GM18868 (cell line): ENCODE measurements at regions not wholly inside any gene's neighbourhood (a gene's known extent, or its start where the extent isn't known, plus 50 kb on each side); places are given as distances from the start of the nearest gene placed in this dataset.
"Not testable (repeated sequence)": the region's sequence is repeated elsewhere in the genome, so short reads cannot be mapped to it uniquely, and the experiment has no call there.

Experiments
- ATAC-seq: cut with Tn5 transposase; IDR thresholded peaks from one replicate; pipeline ENCODE4 v1.9.1; 2021; ENCODE audit warnings: mild to moderate bottlenecking, moderate library complexity; ENCODE audit not compliant: unreplicated experiment

DNA sequence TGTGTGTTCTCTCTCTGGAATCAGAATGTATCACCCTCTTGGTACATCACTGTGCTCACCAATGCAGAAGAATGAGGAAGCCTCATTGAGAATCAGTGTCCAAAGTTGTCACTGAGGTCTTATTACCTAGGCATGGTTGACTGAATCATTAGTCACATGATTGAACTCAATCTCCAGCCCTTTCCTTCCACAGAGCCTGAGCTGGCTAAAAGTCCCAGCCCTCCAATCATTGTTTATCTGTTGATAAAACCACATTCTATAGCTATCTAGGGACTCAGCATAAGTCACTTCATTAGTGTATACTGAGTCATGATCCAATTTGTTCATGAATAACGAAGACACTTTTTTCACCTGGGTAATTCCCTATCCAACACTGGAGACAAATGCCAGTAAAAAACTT is 396.8 kb downstream of the TRAM1L1 start:
- ATAC-seq: no peak

DNA sequence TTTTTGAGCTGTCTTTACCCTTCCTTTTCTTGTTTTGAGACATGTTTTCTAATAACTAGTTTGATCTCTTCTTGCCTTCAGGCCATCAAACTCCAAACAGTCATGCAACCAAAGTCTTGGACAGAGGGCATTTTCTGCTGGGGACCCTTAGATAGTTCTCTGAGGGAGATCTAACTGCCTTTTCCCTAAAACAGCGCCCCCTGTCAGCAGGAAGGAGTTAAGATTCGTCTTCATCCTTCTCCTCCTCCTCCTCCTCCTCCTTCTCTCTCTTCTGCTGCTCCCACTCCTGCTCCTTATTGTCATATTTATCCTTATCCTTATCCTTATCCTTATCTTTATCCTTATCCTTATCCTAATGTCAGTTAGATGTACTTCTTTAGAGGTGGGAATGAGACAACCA is 417.2 kb downstream of the TRAM1L1 start:
- ATAC-seq: no peak

DNA sequence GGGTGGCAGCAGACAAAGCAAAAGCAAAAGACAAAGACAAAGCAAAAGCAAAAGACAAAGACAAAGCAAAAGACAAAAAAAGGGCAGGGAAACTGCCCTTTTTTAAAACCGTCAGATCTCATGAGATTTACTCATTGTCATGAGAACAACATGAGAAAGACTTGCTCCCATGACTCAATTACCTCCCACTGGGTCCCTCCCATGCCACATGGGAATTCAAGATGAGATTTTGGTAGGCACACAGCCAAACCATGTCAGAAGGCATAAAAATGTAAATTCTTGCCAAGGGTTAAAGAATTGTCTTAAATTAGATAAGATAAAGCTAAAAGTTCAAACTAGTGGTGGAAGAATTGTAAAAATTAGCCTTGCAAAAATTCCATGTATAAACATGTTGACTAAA is 419.7 kb downstream of the TRAM1L1 start:
- no peak for ATAC-seq

DNA sequence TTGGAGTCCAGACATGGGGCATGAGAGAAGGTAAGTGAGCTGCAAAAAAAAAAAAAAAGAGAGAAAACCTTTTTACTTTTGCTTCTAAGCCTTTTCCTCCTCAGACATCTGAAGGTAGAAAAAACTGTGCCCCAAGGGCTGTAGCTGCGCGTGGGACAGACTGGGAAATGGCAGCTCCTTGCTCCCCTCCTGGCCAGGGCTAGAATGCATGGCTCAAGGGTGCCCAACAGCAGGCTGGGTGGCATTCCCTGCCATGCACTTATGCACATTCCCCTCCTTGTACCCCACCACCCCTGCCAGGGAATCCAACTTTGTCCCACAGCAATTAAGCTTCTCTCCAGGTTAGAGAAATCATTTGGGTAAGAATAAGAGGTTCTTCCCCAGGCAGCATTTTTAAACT is 421.2 kb downstream of the TRAM1L1 start:
- no peak for ATAC-seq

DNA sequence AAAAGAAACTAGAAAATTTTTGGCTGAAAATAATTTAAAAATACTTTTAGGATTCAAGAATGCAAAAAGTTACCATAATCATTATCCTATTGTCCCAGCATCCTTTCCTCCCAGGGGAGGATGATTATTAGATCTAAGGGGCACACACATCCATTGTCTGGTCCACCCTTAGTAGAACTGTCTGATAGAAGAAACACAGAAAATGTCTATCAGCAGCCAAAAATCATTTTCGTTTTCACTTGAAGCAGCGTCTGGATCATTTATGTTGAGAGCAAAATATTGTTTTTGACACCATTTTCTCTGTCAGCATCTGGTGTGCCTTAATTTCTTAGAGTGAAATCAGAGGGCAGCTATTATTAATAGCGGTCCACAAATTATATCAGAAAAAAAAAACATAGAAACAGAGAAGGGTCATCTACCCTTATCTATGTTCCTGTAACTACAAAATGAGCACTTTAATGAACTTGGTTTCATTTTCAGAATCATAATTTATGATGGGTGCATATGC is 446.3 kb downstream of the TRAM1L1 start:
- no peak for ATAC-seq

DNA sequence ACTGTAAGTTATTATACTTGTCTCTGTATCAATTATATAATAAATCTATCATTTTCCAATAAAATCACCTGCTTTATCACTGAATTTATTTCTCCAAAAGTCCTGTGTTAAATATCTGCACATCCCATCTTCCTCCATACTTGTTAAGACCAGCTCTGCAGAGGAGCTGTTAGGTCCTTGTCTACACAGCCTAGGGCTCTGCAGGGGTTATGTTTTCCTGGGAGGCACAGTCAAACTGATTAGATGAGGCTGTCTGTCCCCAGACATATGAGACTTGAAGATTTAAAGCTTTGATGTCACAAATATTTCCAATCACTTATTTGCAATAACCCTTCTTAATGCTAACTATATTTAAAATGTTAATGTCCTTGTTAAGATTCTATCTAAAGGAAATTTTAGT is 446.8 kb downstream of the TRAM1L1 start:
- ATAC-seq: no peak

DNA sequence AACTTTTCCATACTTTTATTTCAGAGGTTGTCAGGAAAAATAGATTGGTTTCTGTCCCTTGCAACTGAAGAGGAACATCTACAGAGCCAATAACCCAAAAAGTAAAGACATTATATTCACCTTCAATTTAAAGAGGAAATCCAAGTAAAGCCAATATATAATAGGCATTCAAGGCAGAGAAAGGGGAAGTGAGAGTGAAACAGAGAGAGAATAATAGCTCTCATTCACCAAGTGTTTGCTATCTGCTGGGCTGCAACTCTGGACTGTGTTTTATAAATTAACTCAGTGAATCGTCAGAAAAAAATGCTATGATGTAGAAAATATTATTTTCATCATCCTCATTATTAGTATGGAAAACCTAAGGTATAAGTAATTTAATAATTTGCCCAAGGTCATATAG is 448.5 kb downstream of the TRAM1L1 start:
- peak; percentile 100 for ATAC-seq

DNA sequence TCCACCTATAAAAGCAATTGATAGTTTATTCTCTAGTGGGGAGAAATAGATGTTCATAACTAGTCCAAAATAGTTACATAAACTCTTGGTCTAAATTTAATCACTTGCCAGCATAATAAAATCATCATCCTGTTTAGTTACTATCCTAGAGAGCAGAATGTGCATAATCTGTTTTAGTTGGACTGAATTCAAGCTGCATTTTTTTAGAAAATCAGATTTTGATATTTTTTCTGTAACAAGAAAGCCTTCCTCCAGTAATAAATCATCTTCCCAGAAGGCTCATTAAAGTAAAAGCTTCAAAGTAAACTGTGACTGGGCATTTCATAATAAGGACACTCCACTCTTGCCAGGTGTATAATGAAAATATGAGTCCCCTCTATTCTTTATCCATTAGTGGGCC is 453.1 kb downstream of the TRAM1L1 start:
- ATAC-seq: no peak

DNA sequence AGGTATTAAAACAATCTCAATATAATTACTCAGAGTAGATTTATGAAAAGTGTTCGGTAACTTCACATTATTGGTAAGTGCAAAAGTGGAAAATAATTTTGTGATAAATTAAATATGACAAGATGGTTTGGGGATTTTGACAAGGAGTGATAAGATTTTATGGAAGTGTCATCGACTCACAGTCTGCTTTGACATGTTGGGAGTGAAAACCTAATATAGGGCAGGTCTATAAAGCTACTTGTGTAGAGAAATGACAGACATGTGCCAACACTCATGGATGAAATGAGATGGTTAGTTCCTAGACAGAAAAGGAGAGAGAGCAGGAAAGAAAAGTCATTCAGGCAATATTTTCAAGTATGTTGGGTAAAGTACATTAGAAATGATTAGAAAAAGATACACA is 456.8 kb downstream of the TRAM1L1 start:
- no peak for ATAC-seq

DNA sequence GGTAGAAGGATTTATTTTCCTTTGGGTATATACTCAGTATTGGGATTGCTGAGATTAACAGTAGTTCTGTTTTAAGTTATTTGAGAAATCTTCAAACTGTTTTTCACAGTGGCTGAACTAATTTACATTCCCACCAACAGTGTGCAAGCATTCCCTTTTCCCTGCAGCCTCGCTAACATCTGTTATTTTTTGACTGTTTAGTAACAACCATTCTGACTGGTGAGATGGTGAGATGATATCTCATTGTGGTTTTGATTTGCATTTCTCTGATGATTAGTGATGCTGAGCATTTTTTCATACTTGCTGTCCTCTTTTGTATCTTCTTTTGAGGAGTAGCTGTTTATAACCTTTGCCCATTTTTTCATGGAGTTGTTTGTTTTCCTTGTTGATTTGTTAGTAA is 457.8 kb downstream of the TRAM1L1 start:
- ATAC-seq: no peak

DNA sequence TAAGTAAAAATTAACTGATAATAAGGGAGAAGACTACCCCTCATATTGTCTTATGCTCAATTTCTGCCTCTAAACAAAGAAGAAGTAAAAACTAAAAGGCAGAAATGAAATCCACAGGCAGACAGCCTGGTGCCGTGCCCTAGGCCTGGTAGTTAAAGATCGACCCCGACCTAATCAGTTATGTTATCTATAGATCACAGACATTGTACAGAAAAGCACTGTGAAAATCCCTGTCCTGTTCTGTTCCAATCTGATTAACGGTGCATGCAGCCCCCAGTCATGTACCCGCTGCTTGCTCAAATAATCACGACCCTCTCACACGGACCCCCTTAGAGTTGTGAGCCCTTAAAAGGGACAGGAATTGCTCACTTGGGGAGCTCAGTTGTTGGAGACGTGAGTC is 465.9 kb downstream of the TRAM1L1 start:
- ATAC-seq: not testable (repeated sequence)

DNA sequence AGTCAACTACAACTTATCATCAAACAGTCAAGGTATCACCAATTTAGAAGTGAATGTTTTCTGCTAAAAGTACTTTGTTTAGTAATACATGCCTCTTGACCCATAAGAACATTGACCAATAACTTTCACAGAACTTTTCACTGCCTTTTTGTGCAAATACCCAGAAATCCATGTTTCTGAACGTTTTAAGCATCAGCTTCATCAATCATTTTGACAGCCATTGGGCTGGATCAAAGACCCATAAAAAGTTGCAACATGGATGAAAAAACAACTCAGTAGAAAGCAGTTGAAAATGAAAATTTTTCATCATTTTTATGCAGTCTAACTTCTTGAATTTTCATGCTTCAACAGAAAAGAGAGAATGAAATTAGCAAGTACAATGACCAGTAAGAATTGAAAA is 466.7 kb downstream of the TRAM1L1 start:
- ATAC-seq: no peak

DNA sequence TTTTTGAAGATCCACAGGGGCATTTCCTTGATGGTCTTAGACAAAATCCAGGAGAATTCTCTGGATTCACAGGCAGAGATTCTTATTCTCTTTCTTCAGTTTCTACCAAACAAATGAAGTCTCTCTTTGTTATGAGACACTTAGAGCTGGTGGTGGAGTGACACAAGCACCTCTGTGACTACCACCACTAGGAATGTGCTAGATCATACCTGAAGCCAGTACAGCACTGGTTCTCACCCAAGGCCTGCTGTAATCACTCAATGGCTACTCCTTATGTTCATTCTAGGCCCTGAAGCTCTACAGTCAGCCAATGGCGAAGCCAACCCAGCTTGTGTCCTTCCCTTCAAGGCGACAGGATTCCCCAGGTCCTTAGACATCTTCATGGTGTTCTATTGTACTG is 482.3 kb downstream of the TRAM1L1 start:
- ATAC-seq: no peak

DNA sequence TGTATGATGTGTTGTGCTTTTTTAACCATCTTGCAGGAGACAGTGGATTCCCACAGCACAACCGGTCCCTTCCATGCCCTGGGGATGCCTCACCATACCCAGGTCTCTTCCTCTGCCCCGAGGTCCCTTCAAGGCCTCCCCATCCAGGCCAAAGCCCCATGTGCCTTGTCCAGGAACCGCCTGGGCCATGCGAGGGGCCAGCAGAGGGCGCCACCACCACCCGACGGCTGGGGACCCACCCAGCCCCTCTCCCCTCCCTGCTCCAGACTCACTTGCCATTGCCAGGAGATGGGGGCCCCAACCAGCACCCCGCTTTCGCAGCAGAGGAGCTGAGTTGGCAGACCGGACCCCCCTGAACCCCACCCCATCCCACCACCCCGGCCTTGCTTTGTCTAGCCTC is 485.5 kb downstream of the TRAM1L1 start:
- ATAC-seq: peak; percentile 67

DNA sequence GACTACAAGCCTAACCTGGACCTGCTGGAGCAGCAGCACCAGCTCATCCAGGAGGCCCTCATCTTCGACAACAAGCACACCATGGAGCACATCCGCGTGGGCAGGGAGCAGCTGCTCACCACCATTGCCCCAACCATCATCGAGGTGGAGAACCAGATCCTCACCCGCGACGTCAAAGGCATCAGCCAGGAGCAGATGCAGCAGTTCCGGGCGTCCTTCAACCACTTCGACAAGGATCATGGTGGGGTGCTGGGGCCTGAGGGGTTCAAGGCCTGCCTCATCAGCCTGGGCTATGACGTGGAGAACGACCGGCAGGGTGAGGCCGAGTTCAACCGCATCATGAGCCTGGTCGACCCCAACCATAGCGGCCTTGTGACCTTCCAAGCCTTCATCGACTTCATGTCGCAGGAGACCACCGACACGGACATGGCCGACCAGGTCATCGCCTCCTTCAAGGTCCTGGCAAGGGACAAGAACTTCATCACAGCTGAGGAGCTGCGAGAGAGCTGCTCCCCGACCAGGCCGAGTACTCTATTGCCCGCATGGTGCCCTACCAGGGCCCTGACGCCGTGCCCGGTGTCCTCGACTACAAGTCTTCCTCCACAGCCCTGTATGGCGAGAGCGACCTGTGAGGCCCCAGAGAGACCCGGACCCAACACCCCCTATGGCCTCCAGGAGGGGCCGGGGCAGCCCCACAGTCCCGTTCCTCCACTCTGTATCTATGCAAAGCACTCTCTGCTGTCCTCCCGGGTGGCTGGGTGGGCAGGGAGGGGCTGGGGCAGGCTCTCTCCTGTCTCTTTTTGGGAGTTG is 486.2 kb downstream of the TRAM1L1 start:
- no peak for ATAC-seq

DNA sequence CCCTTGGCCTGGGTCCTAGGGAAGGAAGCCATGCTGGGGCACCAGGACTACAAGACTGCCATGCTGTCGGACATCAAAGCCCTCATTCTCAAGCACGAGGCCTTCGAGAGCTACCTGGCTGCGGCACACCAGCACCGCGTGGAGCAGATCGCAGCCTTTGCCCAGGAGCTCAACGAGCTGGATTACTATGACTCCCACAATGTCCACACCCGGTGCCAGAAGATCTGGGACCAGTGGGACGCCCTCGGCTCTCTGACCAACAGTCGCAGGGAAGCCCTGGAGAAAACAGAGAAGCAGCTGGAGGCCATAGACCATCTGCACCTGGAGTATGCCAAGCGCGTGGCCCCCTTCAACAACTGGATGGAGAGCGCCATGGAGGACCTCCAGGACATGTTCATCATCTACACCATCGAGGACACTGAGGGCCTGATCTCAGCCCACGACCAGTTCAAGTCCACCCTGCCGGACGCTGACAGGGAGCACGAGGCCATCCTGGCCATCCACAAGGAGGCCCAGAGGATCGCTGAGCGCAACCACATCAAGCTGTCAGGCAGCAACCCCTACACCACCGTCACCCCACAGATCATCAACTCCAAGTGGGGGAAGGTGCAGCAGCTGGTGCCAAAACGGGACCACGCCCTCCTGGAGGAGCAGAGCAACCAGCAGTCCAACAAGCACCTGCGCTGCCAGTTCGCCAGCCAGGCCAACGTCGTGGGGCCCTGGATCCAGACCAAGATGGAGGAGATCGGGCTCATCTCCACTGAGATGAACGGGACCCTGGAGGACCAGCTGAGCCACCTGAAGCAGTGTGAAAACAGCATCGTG is 487.0 kb downstream of the TRAM1L1 start:
- ATAC-seq: no peak

DNA sequence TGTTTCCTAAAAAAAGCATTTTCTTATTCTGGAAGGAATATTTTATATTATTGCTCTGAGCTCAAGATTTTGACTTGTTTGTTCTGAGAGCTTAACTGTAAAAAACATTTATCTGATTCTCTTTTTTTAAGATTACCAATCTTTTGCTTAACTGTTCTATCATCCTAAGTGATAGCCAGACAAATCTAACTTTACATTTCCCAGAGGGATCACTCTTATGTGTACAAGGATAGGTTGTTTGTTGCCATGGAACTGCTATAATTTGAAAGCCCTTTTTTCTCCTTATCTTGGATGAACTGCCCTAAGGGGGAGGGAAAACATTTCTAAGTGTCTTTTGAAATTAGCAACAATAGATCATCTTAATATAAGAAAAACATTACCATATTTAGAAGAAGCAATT is 494.7 kb downstream of the TRAM1L1 start:
- ATAC-seq: no peak

DNA sequence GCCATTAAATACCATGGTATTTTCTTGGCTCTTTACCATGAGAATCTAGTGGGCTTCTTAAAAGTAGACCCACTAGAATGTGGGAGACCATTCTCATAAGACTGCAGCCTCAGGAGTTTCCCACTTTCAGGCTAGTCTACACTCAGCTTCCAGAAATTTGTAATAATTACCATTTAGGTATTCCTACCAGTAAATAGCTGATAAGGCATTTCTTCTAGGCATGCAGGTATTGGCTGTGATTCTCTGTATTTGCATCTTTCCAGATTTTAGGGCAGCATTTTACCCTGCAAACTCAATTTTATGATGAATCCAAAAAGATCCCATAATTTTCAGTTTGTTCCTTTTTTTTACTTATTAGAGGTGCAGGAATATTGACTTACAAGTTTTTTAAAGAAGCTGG is 496.6 kb downstream of the TRAM1L1 start:
- no peak for ATAC-seq

DNA sequence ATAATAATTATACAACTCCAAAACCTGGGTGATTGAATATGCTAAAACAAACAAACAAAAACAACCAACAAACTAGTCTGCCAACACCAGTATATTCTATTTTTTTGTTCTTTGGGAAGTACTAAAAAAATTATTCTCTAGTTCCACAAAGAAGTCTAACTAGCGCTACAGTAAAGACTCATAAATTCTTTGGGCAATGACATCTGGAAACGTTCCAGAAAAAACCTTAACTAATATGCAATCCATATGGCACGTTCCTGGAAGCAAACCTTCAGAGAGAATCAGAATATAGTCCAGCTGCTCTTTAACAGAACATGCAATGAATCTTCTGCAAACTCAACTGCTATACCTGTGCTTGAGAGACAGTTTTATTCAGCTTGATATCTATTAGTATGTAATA is 500.1 kb downstream of the TRAM1L1 start:
- ATAC-seq: no peak

DNA sequence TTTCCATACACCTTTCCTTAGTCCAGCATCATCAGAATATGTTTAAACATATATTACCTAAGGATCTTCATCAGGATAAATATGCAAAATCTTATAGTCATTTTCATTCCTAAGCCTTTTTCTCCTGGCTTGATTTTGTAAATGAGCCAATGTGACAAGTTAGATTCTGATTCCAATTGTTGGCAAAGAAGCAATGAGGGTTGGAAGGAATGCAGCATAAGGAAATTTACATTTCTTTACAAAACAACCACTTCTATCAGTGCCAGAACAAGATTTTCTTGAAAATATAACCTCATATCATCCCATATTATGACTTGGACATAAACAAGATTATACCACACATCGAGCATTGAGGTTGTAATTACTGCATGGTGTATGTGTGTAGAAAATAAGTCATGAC is 508.1 kb downstream of the TRAM1L1 start:
- no peak for ATAC-seq

DNA sequence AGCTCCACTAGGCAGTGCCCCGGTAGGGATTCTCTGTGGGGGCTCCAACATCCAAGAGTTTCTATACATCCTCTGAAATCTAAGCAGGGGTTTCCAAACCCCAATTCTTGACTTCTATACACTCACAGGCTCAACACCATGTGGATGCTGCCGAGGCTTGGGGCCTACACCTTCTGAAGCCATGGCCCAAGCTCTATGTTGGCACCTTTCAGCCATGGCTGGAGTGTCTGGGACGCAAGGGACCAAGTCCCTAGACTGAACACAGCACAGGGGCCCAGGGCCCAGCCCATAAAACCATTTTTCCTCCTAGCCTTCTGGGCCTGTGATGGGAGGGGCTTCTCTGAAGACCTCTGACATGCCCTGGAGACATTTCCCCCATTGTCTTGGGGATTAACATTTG is 511.8 kb downstream of the TRAM1L1 start:
- no peak for ATAC-seq

DNA sequence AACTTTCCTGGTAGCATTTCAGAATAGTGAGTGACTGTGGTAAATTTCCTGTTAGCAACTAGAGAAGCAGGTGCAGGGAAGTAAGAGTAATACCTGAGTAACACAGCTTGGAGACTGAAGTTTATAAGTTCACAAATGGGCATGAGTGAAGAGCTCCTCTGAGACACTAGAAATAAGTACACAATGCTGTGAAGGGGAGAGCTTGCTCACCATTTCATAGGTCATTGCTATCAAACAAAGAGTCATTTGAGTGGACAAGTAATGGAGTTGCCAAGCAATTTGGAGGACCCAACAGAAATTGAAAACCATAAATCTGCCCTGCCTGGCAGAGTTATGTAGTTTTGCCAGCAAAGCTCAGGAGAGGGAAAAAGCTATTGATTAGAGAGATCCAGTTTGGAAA is 523.6 kb downstream of the TRAM1L1 start:
- no peak for ATAC-seq
